HG03097 (cell line): ENCODE measurements at regions not wholly inside any gene's neighbourhood (a gene's known extent, or its start where the extent isn't known, plus 50 kb on each side); places are given as distances from the start of the nearest gene placed in this dataset.
"Not testable (repeated sequence)": the region's sequence is repeated elsewhere in the genome, so short reads cannot be mapped to it uniquely, and the experiment has no call there.

Experiments used
- ATAC-seq: cut with Tn5 transposase; IDR thresholded peaks from one replicate; pipeline ENCODE4 v1.9.1; 2021; ENCODE audit not compliant: unreplicated experiment, low FRiP score

DNA sequence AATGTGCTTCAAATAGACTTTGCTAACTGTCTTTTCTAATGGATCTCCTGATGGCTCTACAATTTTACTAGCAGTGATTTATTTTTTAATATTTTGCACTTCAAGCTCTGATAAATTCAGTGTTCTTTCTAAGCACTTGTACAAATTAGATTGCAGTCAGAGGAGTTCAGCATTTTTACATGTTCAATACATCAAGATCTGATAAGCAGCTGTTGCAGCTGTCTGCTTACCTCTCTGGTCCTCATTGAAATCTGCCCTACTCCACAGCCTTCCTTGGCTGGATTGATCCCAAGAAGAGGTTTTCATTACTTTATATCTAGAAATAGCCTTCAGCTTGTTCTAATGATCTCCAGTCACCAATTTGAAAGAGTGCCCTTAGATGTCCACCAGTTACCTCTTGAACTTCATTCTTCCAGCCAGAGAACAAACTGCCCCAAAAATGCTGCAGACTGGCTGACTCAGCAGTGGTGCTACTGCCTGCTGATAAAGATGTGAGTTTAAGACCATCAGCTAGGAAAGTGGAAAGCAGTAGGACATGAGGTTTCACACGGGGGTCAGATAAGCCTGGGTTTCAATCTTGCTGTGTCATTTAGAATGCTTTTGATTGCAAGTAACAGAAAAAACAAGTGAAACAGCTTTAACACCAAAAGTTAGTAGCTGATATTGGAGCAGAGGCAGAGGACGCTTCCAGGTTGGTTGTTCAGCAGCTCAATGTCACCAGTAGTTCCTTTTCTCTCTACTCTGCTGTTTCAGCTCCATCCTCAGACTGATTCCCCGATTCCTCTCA lies 350.9 kb upstream of the NPVF start:
- ATAC-seq: no peak

DNA sequence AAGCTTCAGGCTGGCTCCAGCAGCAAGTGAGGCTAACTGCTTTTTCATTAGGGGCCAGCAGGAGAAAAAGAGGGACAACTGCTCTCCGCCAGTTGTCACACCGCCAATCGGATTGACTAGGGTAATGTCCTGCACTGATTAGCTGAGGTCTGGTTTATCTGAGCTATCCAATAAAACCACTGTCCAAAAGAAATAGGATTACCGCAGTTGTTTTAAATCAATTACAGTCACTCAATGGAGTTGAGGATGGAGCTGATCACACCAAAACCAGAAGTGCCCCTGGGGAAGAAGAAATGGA lies 351.4 kb upstream of the NPVF start:
- no peak for ATAC-seq

GRCh38 chr7:25580141-25580540 lies 351.9 kb upstream of the NPVF start:
- ATAC-seq: no peak

GRCh38 chr7:25583621-25584020 lies 355.3 kb upstream of the NPVF start:
- no peak for ATAC-seq

GRCh38 chr7:25584112-25584938 lies 356.0 kb upstream of the NPVF start:
- no peak for ATAC-seq

DNA sequence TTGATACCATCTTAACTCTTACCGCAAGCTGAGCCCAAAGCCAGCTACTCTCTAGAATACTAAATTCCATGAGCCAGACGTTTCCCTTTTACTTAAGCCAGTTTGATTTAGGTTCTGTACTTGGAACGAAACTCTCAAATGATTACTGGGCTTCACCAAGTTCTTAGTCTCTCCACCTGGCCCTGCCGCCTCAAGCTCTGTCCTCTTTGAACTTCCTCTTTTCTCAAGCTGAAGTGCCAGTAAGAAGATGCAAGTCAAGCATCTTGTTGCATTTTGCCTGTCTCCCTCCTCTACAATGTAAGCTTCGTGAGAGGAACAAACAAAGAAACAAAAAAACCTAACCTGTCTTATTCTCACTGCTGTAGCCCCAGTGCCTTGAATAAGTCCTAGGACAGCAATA lies 358.2 kb upstream of the NPVF start:
- ATAC-seq: no peak

DNA sequence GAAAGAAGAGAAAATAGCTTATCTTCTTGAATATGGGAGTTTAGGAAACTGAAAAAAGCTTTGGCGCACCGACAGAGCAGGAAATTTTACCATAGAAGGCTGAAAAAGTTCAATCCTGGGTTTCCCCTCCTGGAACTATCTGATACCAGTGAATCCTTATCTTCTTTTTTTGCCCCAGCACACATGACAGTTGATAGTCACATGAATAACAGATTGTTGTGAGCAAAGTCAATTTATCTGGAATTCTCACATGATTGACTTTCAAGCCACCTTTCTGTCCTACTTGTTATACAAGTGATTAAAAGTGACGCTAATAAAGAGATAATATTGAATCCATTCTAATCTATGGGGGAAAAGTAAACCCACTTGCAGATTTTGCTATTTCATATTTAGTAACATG lies 365.8 kb upstream of the NPVF start:
- ATAC-seq: no peak

DNA sequence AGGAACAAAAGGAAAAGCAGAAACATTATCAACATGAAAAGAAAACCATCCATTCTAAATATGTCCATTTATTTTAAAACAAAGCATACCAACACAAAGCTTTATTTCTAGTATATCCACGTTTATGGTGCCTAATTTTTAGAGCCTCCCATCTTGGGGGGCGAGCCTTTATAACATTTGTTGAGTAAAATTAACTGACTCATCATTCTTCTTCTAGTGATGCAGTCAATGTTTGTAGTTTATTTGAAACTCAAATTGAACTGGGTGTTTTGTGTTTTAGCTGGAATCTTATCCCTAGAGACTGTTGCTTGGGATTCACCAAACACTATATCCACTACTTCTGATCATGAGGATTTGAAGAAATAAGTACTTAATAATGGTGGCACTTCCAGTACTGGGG lies 366.4 kb upstream of the NPVF start:
- no peak for ATAC-seq

GRCh38 chr7:25595996-25596395 lies 367.7 kb upstream of the NPVF start:
- ATAC-seq: no peak

DNA sequence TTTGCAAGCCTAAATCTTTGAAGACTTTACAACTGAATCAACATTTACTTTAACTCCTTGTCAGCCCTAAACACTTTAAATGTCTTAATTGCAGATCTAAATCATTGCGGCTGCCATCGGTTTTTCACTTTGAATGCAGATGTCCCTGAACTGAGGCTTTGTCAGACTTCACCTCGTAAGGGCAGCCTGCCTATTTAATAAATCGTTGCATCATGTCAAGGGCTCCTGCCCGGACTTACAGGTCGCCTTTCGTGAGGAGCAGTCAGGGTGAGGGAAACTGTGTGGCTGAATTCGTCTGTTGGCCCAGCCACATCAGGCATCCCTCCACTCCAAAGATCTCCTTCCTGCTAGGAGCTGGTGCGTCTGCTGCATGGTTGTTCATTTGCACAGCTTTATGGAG lies 368.2 kb upstream of the NPVF start:
- ATAC-seq: no peak

GRCh38 chr7:25597946-25598345 lies 369.7 kb upstream of the NPVF start:
- no peak for ATAC-seq

DNA sequence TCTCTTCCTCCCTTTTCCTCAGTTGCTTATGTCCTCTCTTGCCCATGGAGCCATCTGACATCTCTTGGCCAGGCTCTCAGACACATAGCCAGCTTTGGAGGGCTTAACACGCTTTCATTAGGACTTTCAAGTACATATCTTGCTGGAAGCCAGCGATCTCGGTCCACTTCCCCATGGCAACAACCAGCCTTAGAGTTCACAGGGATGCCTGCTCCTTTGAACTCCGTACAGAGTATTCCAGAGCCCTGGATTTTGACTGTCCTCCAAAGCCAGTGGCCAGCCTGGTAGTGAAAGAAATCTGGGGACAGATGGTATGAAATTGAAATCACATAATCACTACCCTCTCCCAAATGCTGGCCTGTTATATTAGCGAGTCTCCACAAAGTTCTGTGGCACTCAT lies 370.5 kb upstream of the NPVF start:
- no peak for ATAC-seq

- ATAC-seq: no peak
Measured at GRCh38 chr7:25600262-25600920, 372.1 kb upstream of the NPVF start.

DNA sequence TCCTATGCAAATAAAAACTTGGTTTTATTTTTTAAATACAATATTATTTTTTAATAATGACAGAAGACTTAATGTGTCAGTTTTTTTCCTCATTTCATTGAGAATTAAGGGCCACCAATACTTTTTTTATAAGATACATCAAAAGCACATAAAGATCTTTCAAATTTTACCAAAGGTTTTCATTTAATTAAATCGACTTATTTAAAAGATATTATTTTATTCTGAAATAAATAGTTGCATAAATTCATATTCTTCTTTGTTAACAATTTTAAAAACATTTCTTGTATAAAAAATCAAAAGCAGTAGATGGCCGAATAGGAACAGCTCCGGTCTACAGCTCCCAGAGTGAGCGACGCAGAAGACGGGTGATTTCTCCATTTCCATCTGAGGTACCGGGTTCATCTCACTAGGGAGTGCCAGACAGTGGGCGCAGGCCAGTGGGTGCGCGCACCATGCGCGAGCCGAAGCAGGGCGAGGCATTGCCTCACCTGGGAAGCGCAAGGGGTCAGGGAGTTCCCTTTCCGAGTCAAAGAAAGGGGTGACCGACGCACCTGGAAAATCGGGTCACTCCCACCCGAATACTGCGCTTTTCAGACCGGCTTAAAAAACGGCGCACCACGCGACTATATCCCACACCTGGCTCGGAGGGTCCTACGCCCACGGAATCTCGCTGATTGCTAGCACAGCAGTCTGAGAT lies 374.6 kb upstream of the NPVF start:
- ATAC-seq: not testable (repeated sequence)

DNA sequence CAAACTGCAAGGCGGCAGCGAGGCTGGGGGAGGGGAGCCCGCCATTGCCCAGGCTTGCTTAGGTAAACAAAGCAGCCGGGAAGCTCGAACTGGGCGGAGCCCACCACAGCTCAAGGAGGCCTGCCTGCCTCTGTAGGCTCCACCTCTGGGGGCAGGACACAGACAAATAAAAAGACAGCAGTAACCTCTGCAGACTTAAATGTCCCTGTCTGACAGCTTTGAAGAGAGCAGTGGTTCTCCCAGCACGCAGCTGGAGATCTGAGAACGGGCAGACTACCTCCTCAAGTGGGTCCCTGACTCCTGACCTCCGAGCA lies 375.1 kb upstream of the NPVF start:
- not testable (repeated sequence) for ATAC-seq

GRCh38 chr7:25611196-25611595 lies 382.9 kb upstream of the NPVF start:
- no peak for ATAC-seq

- no peak for ATAC-seq
Measured at GRCh38 chr7:25613912-25614311, 385.6 kb upstream of the NPVF start.

DNA sequence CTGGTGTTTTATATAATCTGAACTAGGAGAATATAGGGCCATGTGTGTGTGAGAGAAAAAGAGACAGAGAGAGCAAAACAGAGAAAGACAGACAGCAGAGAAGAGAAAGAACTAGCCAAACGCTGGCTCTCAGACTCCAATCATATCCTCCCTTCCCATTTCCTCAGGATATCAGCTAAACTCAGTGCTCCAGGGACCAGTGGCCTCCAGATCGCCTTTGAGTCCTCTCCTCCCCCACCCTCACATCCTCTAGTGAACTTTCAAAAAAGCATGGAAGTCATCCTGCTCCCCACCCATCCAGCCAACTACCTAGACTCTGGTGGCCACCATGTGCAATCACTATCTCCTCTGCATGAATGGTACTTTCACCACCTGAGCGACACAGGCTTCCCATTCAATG lies 386.1 kb upstream of the NPVF start:
- ATAC-seq: no peak

GRCh38 chr7:25615003-25615402 lies 386.7 kb upstream of the NPVF start:
- ATAC-seq: no peak

GRCh38 chr7:25615593-25615992 lies 387.3 kb upstream of the NPVF start:
- no peak for ATAC-seq

GRCh38 chr7:25617214-25617613 lies 388.9 kb upstream of the NPVF start:
- ATAC-seq: no peak
